ENCODE measurements at regions not wholly inside any gene's neighbourhood (a gene's known extent, or its start where the extent isn't known, plus 50 kb on each side); places are given as distances from the start of the nearest gene placed in this dataset.

- TF ChIP-seq CTCF (IDR thresholded peaks at IDR 0.05; ENCODE audit: control extremely low read depth, extremely low read depth, low read depth, missing control alignments) = no peak
- no peak for DNase-seq (ENCODE audit: extremely low spot score)
- ChIA-PET CTCF (interaction anchor here (0.7 to 1.8 kb wide), 4 partner anchors 15 to 29 kb away, joined by 3 to 8 read pairs (median 4); no protein-coding TSS in a partner anchor), POLR2A (no interaction called here)
These were observed 77.3 kb upstream of the RMDN2 start for GRCh38 chr2:37847792-37848191.

GRCh38 chr2:37848451-37848850 is 76.6 kb upstream of the RMDN2 start:
- POLR2A ChIA-PET = no interaction called here

GRCh38 chr2:37849911-37850310 is 75.2 kb upstream of the RMDN2 start:
- DNase-seq (ENCODE audit: extremely low spot score) = no peak
- TF ChIP-seq CTCF (IDR thresholded peaks at IDR 0.05; ENCODE audit: control extremely low read depth, extremely low read depth, low read depth, missing control alignments) = no peak
- POLR2A ChIA-PET = no interaction called here
- CTCF ChIA-PET = interaction anchor here (1.1 to 4.2 kb wide), 6 partner anchors 9 to 28 kb away, joined by 3 to 27 read pairs (median 6); no protein-coding TSS in a partner anchor

More at GRCh38 chr2:37848451-37848850, 76.6 kb upstream of the RMDN2 start:
- DNase-seq (ENCODE audit: extremely low spot score) = no peak
- CTCF ChIA-PET = no interaction called here
- no peak for TF ChIP-seq CTCF (IDR thresholded peaks at IDR 0.05; ENCODE audit: control extremely low read depth, extremely low read depth, low read depth, missing control alignments)

GRCh38 chr2:37851428-37851827 is 73.7 kb upstream of the RMDN2 start:
- ChIA-PET POLR2A (interaction anchor here (0.7 to 1.0 kb wide), 2 partner anchors 437 to 900 kb away, joined by 3 read pairs; partner anchors contain the start of gene SRSF7), CTCF (interaction anchor here (0.8 to 4.2 kb wide), 9 partner anchors 16 to 455 kb away, joined by 3 to 27 read pairs (median 7); no protein-coding TSS in a partner anchor)
- TF ChIP-seq CTCF (IDR thresholded peaks at IDR 0.05; ENCODE audit: control extremely low read depth, extremely low read depth, low read depth, missing control alignments) = no peak
- no peak for DNase-seq (ENCODE audit: extremely low spot score)

- no peak for TF ChIP-seq CTCF (IDR thresholded peaks at IDR 0.05; ENCODE audit: control extremely low read depth, extremely low read depth, low read depth, missing control alignments)
- DNase-seq (ENCODE audit: extremely low spot score) = peak; percentile 66
- POLR2A ChIA-PET = interaction anchor here (0.7 to 1.0 kb wide), 2 partner anchors 437 to 899 kb away, joined by 3 read pairs; partner anchors contain the start of gene SRSF7
- CTCF ChIA-PET = interaction anchor here (0.8 to 4.2 kb wide), 8 partner anchors 16 to 456 kb away, joined by 3 to 27 read pairs (median 8); no protein-coding TSS in a partner anchor
These were observed 73.1 kb upstream of the RMDN2 start for GRCh38 chr2:37851828-37852584.

GRCh38 chr2:37852585-37853014 is 72.5 kb upstream of the RMDN2 start:
- CTCF ChIA-PET = interaction anchor here (2.0 to 4.2 kb wide), 3 partner anchors 20 to 457 kb away, joined by 11 to 27 read pairs (median 26); no protein-coding TSS in a partner anchor
- POLR2A ChIA-PET = no interaction called here
- TF ChIP-seq CTCF (IDR thresholded peaks at IDR 0.05; ENCODE audit: control extremely low read depth, extremely low read depth, low read depth, missing control alignments) = no peak
- no peak for DNase-seq (ENCODE audit: extremely low spot score)
